Fibroblast of skin of abdomen (primary cell): ENCODE measurements at regions not wholly inside any gene's neighbourhood (a gene's known extent, or its start where the extent isn't known, plus 50 kb on each side); places are given as distances from the start of the nearest gene placed in this dataset.
"Not testable (repeated sequence)": the region's sequence is repeated elsewhere in the genome, so short reads cannot be mapped to it uniquely, and the experiment has no call there.

Experiments used
- DNase-seq: peaks from one replicate; pipeline ENCODE4 v3.0.0-alpha.2; 2013

DNA sequence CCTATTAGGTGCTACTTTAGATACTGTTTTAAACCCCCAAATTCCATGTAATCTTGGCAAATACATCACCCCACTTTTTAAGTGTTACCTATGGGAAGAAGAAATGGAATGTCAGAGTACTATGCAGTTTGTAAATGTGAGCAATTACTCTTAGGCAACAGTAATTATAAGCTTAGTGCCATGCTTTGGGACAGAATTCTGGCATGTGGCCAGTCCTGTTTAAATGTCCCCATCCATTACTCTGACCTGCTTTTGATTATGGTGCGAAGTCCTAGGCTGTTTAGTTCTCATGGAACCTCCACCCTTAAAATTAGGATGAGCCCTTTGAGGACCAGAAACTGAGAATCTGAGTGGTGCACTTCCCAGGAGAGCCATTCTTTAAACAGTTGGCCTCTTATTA lies 321.4 kb upstream of the RGS6 start:
- DNase-seq = no peak

DNA sequence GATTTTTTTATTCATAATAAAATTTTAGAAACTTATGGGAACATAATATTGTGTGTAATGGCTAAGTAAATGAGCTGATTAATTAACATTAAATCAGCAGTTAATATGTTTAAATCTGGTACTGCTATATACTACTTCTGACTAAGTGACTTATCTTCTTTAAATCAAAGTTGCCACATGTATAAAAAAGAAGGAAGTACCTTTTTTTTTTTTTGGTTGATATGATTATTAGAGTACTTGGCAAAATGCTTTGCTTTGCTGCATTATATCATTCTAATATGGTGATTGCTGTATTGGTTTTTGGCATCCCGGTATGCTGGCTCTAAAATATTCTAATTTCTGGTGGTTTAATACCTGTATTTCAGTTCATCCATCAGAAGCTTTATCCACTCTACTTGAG lies 319.1 kb upstream of the RGS6 start:
- no peak for DNase-seq

DNA sequence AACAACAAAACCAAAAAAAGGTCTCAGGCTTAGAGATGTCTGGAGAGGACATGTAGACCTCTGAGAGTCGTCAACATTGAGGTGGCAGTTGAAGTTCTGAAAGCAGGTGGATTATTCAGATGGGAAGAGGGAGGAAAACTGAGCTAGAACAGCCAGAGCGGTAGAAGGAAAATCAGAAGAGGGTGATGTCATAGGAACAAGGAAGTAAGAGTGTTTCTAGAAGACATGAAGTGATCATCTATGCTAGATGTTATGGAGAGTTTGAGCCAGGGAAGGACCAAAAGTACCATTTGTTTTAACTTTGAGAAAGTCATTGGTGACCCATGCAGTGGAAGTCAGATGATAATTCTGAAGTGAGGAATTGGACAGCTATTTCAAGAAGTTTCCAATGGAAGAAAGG lies 316.2 kb upstream of the RGS6 start:
- DNase-seq = no peak

DNA sequence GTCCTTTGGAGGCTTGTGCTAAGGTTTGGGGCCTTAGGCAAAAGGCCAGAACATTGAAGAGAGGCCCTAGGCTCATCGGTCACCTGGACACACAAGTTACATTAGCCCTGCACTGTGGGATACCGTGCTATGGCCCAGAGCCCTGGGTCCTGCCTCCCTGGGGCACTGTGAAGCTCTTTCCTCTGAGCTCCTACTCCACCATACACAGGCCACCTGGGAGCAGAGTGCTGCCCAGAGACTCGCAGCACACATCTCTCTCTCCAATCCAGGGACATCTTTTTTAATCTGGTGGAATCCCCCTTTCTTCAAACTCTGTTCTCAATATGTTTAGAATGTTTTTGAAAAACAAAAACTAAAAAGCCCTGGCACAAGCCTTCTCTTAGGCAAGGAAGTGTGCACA lies 314.2 kb upstream of the RGS6 start:
- DNase-seq = no peak

DNA sequence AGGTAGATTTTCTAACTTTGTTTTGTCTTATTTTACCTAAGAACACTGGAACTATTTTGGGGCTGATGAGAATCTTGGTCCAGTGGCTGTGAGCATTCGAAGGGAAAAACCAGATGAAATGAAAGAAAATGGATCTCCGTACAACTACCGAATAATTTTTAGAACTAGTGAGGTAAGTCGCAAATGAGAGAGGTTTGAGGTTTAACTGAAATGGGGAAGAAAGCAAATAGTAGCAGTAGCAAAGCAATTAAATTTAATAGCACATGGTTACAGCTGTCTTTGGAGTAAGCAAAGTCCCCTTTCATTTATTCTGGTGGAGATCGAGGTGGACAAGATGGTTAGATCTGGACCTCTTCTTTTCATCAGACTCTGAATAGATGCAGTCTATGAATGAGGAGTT lies 313.5 kb upstream of the RGS6 start:
- no peak for DNase-seq

DNA sequence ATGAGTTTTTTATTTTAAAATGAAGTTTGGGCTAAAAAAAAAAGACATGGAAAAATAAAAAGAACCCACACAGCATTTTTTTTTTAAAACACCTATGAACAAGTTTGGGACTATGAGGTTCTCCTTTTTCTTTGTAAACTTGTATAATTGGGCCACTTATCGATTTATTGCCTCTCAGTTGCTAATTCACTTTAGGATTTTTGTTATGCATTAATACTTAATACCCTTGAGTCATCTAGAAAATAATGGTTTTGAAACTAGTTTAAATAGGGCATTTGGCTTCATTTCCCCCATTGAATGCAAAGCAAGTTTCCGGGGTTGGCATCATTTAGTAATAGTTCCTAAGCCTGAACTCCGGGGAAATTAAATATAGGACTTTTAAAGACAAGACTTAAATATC lies 312.8 kb upstream of the RGS6 start:
- DNase-seq = no peak

DNA sequence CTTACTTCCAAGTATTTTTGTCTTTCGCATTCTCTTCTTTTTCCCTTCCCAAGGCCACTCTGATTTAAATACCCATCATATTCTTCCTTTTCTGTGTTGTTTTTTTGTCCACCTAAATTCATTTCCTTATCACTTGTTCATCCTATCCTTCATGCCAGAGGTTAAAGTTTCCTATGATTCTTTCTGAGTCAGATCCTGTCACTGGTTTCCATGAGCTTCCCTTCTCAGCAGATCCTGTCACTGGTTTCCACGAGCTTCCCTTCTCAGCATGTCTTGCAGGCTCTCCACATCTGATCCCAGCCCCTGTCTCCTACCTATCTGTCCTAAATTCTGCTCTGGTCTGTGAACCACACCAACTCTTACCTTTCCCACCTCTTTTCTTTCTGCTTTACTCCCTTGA lies 311.8 kb upstream of the RGS6 start:
- DNase-seq = peak; percentile 34

DNA sequence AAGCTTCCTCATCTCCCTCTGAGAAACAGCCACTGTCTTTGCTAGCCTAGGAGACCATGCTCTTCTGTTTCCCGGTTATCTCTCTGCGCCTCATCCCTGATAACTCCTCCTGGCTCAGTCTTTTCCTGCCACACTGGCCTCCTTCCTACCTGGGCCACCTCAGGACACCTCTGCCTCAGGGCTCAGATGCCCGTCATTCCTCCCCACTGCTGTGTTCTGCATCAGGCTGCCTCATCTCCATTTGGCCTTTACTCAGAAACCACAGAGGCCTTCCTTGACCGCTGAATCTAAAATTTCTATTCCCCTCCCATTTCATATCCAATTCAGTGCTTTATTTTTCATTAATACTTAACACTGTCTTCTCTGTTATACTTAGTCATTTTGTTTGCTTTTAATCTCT lies 311.0 kb upstream of the RGS6 start:
- no peak for DNase-seq

DNA sequence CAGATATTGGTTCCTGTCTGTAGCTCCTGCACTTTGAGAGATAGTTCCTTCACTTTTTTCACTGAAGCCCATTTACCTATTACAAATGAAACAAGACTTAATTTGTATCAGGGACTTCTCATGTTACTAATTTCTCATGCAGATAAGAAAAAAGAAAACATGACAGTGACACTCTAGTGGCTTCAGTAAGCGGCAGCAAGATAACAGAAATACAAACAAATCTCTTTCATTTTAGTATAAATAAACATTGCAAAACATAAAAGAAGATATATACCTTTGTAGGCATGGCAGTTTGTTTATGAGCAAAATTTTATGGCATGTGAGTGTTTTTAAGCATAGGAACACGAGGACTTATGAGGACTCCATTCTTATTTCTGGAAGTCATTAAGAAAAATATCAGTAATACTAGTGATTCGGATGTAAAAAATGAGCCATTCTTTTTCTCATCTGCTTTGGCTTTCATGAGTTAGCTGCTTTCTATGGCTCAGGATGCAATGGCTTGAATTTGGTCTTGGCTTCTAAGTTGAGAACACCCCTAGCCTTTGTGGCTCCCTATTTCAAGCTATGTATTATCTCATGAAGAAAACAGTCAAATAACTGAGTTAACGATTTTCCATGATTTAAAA lies 310.1 kb upstream of the RGS6 start:
- DNase-seq = peak; percentile 51

DNA sequence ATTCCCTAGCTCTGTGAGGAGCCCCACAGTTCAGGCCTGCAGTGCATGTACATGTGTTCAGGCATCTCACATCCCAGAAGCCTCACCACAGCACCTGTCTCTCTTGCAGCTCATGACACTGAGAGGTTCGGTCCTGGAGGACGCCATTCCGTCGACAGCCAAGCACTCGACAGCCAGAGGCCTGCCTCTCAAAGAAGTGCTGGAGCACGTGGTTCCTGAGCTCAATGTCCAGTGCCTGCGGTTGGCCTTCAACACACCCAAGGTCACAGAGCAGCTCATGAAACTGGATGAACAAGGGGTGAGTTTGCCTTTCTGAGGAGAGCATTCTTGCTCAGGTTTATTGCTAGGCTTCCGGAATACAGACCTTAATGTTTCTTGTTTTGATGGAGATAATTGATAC lies 308.3 kb upstream of the RGS6 start:
- DNase-seq = no peak

DNA sequence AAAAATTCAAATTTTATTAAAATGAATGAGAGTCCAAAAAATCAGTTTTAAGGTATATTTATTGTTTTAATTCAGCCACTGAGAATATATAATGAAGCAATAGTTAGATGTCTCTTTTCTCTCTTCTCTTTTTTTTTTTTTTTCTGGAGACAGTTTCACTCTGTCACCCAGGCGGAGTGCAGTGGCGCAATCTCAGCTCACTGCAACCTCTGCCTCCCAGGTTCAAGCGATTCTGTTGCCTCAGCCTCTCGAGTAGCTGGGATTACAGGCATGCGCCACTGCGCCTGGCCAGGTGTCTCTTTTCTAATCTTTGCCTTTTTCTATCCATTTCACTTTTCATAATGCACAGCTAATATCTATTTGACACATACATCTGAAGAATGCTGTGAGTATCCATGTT lies 307.1 kb upstream of the RGS6 start:
- DNase-seq = no peak

DNA sequence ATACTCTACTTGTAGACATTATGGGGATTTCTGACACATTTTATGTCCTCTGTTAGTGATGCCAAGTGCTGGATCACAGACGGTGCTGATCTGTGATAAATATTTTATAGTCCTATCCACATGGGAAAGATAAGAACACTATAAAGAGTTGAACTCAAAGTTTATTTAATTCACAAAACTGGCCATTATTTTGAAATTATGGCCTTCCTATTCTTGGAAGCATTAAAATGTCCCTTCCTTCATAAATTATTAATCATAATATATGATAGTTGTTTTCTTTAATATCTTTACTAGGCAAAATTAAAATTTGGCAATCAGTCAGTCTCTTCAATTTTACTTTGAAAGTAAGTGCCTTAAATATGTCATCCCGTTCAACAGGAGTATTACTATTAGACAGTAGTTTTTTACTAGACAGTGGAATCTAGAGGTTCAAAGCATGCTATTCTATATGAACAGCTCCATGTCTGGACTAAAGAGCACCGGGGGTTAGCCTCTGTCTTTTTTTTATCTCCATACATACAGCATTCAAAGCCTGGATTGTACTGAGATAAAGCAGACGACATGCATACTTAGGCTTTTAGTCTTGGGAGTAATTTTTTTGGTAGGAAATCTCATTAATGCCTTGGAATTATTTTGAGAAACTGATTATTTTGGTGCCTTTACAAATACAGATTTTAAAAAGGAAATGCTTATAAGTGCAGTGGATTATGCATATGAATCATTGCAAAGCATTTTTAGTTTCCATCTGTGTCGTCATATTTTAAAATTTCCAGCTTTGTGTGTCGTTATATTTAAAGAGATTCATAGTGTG lies 306.1 kb upstream of the RGS6 start:
- DNase-seq = peak; percentile 53

DNA sequence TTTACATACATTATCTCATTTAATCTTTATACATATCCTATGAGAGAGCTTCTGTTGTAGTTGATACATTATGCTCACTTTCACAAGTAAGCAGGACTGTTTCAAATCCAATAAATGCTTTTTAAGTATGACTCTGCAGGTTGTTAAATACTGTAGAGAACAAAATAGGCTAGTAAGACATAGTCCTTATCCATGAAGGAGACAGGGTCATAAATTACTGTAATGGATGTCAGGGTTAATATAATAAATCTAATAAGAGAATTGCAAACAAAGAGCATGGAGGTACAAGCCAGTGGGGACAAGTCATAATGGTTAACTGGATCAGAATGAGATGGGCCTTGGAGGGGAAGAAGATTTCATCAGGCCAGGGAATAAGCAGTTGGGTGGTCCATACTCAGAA lies 303.8 kb upstream of the RGS6 start:
- DNase-seq = no peak

DNA sequence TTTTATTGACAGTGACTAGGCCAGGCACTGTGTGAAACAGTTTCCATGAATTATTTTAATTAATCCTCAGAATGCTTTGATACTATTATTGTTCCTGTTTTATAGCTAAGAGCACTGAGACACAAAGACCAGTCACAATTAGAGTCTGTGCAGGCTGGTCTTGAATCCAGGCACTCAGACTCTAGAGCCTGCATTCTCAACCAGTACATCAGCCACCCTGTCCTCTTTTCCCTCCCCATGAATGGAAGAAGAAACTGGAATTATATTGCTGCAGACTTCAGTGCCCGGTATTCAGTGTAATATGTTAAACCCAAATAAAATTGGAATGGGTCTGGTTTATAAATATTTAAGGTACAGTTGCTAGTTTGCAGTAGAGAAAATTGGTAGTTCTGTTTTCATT lies 303.0 kb upstream of the RGS6 start:
- no peak for DNase-seq

DNA sequence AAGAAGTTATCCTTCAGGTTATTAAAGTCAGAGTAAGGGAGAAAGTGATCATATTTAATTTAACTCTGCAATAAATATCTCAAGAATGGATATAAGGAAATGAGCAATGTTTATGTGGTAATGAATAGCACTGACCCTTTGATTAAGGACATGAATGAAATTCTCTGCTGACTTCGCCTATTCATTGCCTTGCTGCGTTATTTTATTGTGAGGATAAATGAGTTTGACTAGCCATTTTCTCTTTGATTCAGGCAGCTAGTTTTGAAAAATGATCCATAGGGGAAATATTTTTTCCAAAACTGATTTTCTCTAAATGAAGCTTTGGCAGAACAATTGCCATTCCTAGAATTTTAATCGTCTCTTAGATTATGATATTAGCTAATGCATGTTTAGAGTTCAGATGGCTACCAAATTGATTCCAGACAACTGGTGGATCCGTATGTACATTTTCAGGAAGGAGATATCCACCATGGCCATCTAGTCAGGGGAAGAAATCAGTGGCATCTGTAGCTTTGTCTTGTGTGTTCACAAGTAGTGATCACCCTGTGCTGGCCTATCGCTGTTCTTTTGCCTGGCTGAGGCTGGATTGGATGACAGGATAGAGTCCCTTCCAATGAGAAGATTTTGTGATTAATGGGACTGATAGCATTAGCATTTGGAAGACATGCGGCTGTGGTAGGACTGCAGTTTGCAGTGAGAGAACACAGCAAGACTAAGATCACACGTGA lies 302.3 kb upstream of the RGS6 start:
- DNase-seq = peak; percentile 50

DNA sequence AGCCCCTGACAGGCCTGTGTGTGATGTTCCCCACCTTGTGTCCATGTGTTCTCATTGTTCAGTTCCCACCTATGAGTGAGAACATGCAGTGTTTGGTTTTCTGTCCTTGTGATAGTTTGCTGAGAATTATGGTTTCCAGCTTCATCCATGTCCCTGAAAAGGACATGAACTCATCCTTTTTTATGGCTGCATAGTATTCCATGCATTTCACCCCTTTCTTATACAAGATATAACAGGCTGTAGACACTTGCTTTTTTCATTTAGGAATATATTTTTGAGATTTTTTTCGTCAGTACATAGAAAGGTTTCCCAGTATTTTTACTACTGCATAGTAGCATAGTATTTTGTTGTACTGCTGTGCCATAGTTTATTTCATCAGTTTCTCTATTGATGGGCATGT lies 301.2 kb upstream of the RGS6 start:
- not testable (repeated sequence) for DNase-seq

DNA sequence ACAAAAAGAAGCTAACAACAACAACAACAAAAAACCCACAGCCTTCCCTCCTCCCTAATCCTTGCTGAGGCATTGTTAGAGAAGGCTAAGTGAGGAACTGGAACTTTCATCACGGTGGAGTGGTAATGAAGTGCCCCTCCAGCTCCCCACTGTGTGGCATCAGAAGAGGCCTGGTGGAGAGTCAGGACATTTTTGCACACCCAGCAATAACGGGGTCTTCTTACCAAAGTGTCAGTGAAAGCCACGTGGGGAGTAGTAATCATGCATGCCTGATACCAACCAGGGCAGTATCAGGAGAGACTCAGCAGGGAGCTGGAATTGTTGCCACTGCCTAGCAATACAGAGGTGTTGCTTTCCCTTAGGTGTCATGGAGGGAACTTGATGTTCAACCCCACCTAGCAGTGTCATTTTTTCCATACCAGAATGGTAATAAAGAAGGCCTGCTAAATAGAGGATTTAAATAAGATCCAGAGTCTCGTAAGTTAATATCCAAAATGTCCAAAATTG lies 299.7 kb upstream of the RGS6 start:
- no peak for DNase-seq

DNA sequence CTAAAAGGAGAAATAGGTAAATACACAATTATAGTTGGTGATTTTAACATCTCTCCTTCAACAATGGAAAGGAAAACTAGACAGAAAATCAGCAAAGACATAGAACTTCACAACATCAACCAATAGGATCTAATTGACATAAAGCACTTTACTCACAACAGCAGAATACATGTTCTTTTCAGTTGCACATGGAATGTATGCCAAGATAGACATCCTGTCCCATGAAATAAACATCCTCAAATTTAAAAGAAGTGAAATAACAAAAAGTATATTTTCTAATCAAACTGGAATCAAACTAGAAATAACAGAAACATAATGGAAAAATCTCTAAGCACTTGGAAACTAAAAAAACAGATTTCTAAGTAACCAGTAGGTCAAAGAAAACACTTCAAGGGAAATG lies 296.2 kb upstream of the RGS6 start:
- no peak for DNase-seq

DNA sequence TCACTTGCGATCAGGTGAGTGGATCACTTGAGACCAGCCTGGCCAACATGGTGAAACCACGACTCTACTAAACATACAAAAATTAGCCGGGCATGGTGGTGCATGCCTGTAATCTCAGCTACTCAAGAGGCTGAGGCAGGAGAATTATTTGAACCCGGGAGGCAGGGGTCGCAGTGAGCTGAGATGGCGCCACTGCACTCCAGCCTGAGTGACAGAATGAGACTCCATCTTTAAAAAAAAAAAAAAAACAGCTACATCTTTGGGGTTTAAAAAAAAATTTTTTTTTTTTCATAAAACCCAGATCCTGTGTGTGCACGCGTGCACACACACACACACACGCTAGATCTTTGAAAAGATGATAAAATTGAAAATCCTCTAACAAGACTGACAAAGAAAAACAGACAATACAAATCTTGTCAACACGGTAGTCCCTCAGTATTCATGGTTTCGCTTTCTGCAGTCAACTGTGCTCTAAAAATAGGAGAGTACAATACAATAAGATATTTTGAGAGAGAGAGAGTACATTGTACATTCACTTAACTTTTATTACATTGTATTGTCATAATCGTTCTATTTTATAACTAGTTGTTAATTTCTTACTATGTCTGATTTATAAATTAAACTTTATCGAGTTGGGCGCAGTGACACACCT lies 295.3 kb upstream of the RGS6 start:
- DNase-seq = no peak

DNA sequence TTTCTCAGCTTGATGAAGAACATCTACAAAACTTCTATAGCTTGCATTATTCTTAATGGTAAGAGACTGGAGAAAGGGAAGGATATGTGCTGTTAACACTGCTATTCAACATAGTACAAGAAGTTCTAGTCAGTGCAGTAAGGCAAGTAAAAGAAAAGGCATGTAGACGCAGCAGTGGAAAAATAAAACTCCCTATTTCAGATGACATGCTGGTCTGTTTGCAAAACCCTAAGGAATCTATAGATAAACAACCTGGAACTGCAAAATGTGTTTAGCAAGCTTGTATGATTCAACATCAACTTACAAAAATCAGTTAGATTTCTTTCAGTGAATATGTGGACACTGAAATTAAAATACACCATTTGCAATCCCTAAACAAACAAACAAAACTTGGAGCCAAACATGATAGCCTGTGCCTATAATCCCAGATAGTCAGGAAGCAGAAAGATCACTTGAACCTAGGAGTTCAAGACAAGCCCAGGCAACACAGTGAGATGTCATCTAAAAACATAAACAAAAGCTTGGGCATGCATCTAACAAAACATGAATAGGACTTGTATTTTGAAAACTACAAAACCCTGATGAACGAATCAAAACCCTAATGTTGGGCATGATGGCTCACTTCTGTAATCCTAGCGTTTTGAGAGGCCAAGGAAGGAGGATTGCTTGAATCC lies 293.6 kb upstream of the RGS6 start:
- DNase-seq = no peak

DNA sequence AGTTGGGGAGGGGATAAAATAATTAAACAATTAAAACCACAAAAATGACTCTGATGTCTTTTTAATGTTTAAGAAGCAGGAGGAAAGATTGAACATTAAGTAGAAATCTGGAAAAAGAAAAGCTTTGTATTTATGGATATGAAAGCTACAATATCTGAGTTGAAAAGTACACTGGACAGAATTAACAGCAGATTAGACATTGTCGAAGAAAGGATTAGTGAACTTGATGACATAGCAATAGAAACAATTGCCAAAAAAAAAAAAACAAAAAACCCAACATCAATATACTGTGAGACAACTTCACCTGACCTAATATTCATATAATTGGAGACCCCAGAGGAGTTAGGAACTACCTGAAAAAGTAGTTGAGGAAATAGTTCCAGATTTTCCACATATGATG lies 289.5 kb upstream of the RGS6 start:
- no peak for DNase-seq

DNA sequence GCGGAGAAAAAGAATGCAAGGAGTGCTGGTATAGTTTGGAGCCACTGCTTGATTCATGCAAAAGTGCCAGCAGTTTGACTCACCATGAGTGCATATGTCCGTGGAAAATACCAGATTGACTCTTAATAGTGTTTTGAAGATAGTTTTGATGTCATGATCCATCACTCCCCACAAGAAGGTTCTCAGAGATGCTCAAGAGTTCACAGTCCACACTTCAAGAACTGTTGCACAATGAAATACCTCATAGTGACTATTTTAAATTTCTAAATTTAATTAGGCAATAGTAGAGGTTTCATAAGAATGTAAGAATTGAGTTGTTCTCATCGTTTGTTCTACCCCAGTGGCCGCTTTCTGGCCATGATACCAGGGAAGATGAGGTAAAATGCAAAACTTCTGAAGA lies 286.6 kb upstream of the RGS6 start:
- DNase-seq = peak; percentile 63

DNA sequence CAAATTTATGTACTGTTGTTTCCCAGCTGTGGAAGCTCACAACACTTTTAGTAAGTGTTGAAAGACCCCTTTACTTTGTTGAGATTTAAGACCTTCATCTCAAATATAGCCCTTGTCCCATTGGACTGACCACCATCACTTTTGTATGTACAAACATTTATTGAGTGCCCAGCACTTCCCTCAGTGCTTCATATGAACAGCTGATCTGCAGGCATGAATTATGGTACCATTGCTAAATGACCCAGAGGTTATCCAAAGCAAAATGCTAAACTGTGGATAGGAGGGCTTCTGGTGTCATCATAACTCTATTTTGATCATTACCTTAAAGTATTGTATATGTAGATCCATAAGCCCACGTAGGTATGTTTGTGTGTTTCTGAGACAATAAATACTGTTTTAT lies 285.7 kb upstream of the RGS6 start:
- DNase-seq = no peak
